Neural progenitor cell (in vitro differentiated cells): ENCODE measurements at regions not wholly inside any gene's neighbourhood (a gene's known extent, or its start where the extent isn't known, plus 50 kb on each side); places are given as distances from the start of the nearest gene placed in this dataset.

Experiments
- DNase-seq: peaks from one replicate; pipeline ENCODE4 v3.0.0-alpha.2; 2016; ENCODE audit warnings: low spot score
- H2AFZ ChIP-seq: fragments of 200-600 bp; sonication (generic); replicated peaks from 2 replicates; pipeline ENCODE4 v1.6.1; 2016; ENCODE audit warnings: antibody characterized with exemption
- H3F3A ChIP-seq: fragments of 200-600 bp; sonication (generic); 2 replicates; pipeline ENCODE4 v1.6.1; 2016; ENCODE audit warnings: antibody characterized with exemption, low read depth
- H3K27ac ChIP-seq: fragments of 200-600 bp; sonication (generic); 2 replicates; pipeline ENCODE4 v1.5.1; 2016; ENCODE audit warnings: mild to moderate bottlenecking
- H3K27me3 ChIP-seq: fragments of 200-600 bp; sonication (generic); 2 replicates; pipeline ENCODE4 v1.6.1; 2016; ENCODE audit warnings: mild to moderate bottlenecking, moderate library complexity
- H3K36me3 ChIP-seq: fragments of 200-600 bp; sonication (generic); 2 replicates; pipeline ENCODE4 v1.5.1; 2016
- H3K4me1 ChIP-seq: fragments of 200-600 bp; sonication (generic); 2 replicates; pipeline ENCODE4 v1.6.1; 2016; ENCODE audit warnings: mixed run types
- H3K4me2 ChIP-seq: fragments of 200-600 bp; sonication (generic); 2 replicates; pipeline ENCODE4 v1.6.1; 2016
- H3K4me3 ChIP-seq: fragments of 200-600 bp; sonication (generic); 2 replicates; pipeline ENCODE4 v1.5.1; 2016
- H3K79me2 ChIP-seq: fragments of 200-600 bp; sonication (generic); 2 replicates; pipeline ENCODE4 v1.6.1; 2016; ENCODE audit warnings: low read depth
- H3K9ac ChIP-seq: fragments of 200-600 bp; sonication (generic); 2 replicates; pipeline ENCODE4 v1.6.1; 2016
- H3K9me3 ChIP-seq: fragments of 200-600 bp; sonication (generic); 2 replicates; pipeline ENCODE4 v1.5.1; 2016; ENCODE audit warnings: low read depth
- H4K20me1 ChIP-seq: fragments of 200-600 bp; sonication (generic); 2 replicates; pipeline ENCODE4 v1.6.1; 2016; ENCODE audit warnings: low read depth
- H3K27ac Mint-ChIP-seq: 3 replicates; pipeline ENCODE4 v1.8.0; 2021; ENCODE audit warnings: mixed read lengths
- H3K27me3 Mint-ChIP-seq: 2 replicates; pipeline ENCODE4 v1.8.0; 2022; ENCODE audit warnings: low read depth, mild to moderate bottlenecking, inconsistent platforms, moderate library complexity, mixed read lengths; ENCODE audit not compliant: insufficient read depth
- H3K36me3 Mint-ChIP-seq: 3 replicates; pipeline ENCODE4 v1.8.0; 2021; ENCODE audit warnings: mixed read lengths
- H3K4me1 Mint-ChIP-seq: 3 replicates; pipeline ENCODE4 v1.8.0; 2021; ENCODE audit warnings: mixed read lengths
- H3K4me3 Mint-ChIP-seq: 3 replicates; pipeline ENCODE4 v1.8.0; 2021; ENCODE audit warnings: mild to moderate bottlenecking, moderate library complexity, mixed read lengths
- H3K9me3 Mint-ChIP-seq: 3 replicates; pipeline ENCODE4 v1.8.0; 2020; ENCODE audit warnings: mixed read lengths
- CTCF ChIP-seq: fragments of 200-600 bp; sonication (generic); IDR thresholded peaks from 2 replicates; pipeline ENCODE4 v1.5.1; 2017; ENCODE audit warnings: antibody characterized with exemption, mild to moderate bottlenecking
- EZH2 ChIP-seq: fragments of 200-600 bp; sonication (generic); IDR thresholded peaks from 2 replicates; pipeline ENCODE4 v1.6.1; 2017; ENCODE audit warnings: antibody characterized with exemption, mild to moderate bottlenecking, moderate library complexity
- EZH2phosphoT487 ChIP-seq: fragments of 200-600 bp; sonication (generic); IDR thresholded peaks from 2 replicates; pipeline ENCODE4 v1.6.1; 2017; ENCODE audit warnings: antibody characterized with exemption

GRCh38 chr10:36779238-36779846 lies 346.1 kb upstream of the ANKRD30A start:
- Histone ChIP-seq H3K9me3 (no peaks in the 10 kb centered on the region), H3K79me2 (no peaks in the 10 kb centered on the region), H3K4me1 (no peaks in the 10 kb centered on the region), H3K4me2 (no peak overlapping the region), H2AFZ (no peak overlapping the region), H3F3A (no peaks in the 10 kb centered on the region), H3K27me3 (no peaks in the 10 kb centered on the region), H4K20me1 (no peaks in the 10 kb centered on the region), H3K9ac (no peak overlapping the region), H3K4me3 (no peak overlapping the region), H3K36me3 (no peaks in the 10 kb centered on the region), H3K27ac (no peak overlapping the region)
- H3K4me3 Mint-ChIP-seq: no peak overlapping the region
- H3K36me3 Mint-ChIP-seq: no peaks in the 10 kb centered on the region
- peaks cover 2% of the 10 kb centered on the region for H3K27me3 Mint-ChIP-seq
- no peaks in the 10 kb centered on the region for H3K9me3 Mint-ChIP-seq
- DNase-seq: peak; percentile 71
- peak; percentile 85 for TF ChIP-seq CTCF
- TF ChIP-seq EZH2: no peak
- no peaks in the 10 kb centered on the region for H3K4me1 Mint-ChIP-seq
- no peak overlapping the region for H3K27ac Mint-ChIP-seq

- no peak overlapping the region for H3K9ac ChIP-seq
- no peak for TF ChIP-seq EZH2phosphoT487
- TF ChIP-seq CTCF: no peak
- TF ChIP-seq EZH2: no peak
- no peaks in the 10 kb centered on the region for H3K9me3 ChIP-seq
- no peak overlapping the region for H2AFZ ChIP-seq
- no peaks in the 10 kb centered on the region for H4K20me1 ChIP-seq
- no peaks in the 10 kb centered on the region for H3K36me3 Mint-ChIP-seq
- no peaks in the 10 kb centered on the region for H3K4me1 ChIP-seq
- no peak overlapping the region for H3K27ac Mint-ChIP-seq
- H3K4me3 Mint-ChIP-seq: no peak overlapping the region
- no peaks in the 10 kb centered on the region for H3K79me2 ChIP-seq
- no peaks in the 10 kb centered on the region for H3F3A ChIP-seq
- no peak overlapping the region for H3K4me3 ChIP-seq
- no peaks in the 10 kb centered on the region for H3K27me3 ChIP-seq
- no peaks in the 10 kb centered on the region for H3K9me3 Mint-ChIP-seq
- no peak overlapping the region for H3K4me2 ChIP-seq
- DNase-seq: no peak
- H3K27me3 Mint-ChIP-seq: peaks cover 2% of the 10 kb centered on the region
- H3K27ac ChIP-seq: no peak overlapping the region
- no peaks in the 10 kb centered on the region for H3K36me3 ChIP-seq
- no peaks in the 10 kb centered on the region for H3K4me1 Mint-ChIP-seq
Observed at GRCh38 chr10:36778651-36779050, 346.7 kb upstream of the ANKRD30A start.

- Histone ChIP-seq H3K4me1 (no peaks in the 10 kb centered on the region), H3K4me2 (no peak overlapping the region), H3K79me2 (no peaks in the 10 kb centered on the region), H2AFZ (no peak overlapping the region), H3K27me3 (no peaks in the 10 kb centered on the region), H4K20me1 (no peaks in the 10 kb centered on the region), H3K36me3 (no peaks in the 10 kb centered on the region), H3K9ac (no peak overlapping the region), H3K4me3 (no peak overlapping the region), H3K9me3 (no peaks in the 10 kb centered on the region), H3F3A (no peaks in the 10 kb centered on the region), H3K27ac (no peak overlapping the region)
- Mint-ChIP-seq H3K9me3 (no peaks in the 10 kb centered on the region), H3K4me3 (no peak overlapping the region), H3K27ac (no peak overlapping the region), H3K36me3 (no peaks in the 10 kb centered on the region), H3K4me1 (no peaks in the 10 kb centered on the region), H3K27me3 (no peaks in the 10 kb centered on the region)
- TF ChIP-seq CTCF (no peak), EZH2phosphoT487 (no peak), EZH2 (no peak)
- no peak for DNase-seq
Observed at GRCh38 chr10:36773652-36774051, 351.7 kb upstream of the ANKRD30A start.
